Chondrocyte (in vitro differentiated cells): ENCODE measurements at regions not wholly inside any gene's neighbourhood (a gene's known extent, or its start where the extent isn't known, plus 50 kb on each side); places are given as distances from the start of the nearest gene placed in this dataset.

Experiments used
- DNase-seq: peaks from one replicate; pipeline ENCODE4 v3.0.0; 2021; ENCODE audit warnings: mixed read lengths, low spot score
- H3K27ac Mint-ChIP-seq: one replicate; pipeline ENCODE4 v1.8.0; 2021; ENCODE audit warnings: mild to moderate bottlenecking, moderate library complexity, mixed read lengths; ENCODE audit not compliant: unreplicated experiment
- H3K27me3 Mint-ChIP-seq: 2 replicates; pipeline ENCODE4 v1.8.0; 2021; ENCODE audit warnings: low read depth, mixed read lengths
- H3K36me3 Mint-ChIP-seq: 2 replicates; pipeline ENCODE4 v1.8.0; 2021; ENCODE audit warnings: low read depth, mixed read lengths
- H3K4me1 Mint-ChIP-seq: 2 replicates; pipeline ENCODE4 v1.8.0; 2021; ENCODE audit warnings: low read depth, mild to moderate bottlenecking, mixed read lengths
- H3K4me3 Mint-ChIP-seq: one replicate; pipeline ENCODE4 v1.8.0; 2021; ENCODE audit warnings: mild to moderate bottlenecking, moderate library complexity, mixed read lengths; ENCODE audit not compliant: unreplicated experiment
- H3K9me3 Mint-ChIP-seq: 2 replicates; pipeline ENCODE4 v1.8.0; 2021; ENCODE audit warnings: low read depth, mixed read lengths
- TF ChIP-seq, protein P1 (sequence below): fragments of 200-600 bp; sonication (generic); IDR thresholded peaks from 2 replicates; pipeline ENCODE4 v1.5.0; 2021; ENCODE audit warnings: antibody characterized with exemption, mild to moderate bottlenecking, moderate library complexity

GRCh38 chr2:128600581-128601297 is 282.1 kb upstream of the HS6ST1 start:
- Mint-ChIP-seq H3K36me3 (no peaks in the 10 kb centered on the region), H3K9me3 (no peaks in the 10 kb centered on the region), H3K27ac (no peak overlapping the region), H3K4me3 (no peak overlapping the region), H3K27me3 (no peaks in the 10 kb centered on the region), H3K4me1 (no peaks in the 10 kb centered on the region)
- TF ChIP-seq, protein P1, sequence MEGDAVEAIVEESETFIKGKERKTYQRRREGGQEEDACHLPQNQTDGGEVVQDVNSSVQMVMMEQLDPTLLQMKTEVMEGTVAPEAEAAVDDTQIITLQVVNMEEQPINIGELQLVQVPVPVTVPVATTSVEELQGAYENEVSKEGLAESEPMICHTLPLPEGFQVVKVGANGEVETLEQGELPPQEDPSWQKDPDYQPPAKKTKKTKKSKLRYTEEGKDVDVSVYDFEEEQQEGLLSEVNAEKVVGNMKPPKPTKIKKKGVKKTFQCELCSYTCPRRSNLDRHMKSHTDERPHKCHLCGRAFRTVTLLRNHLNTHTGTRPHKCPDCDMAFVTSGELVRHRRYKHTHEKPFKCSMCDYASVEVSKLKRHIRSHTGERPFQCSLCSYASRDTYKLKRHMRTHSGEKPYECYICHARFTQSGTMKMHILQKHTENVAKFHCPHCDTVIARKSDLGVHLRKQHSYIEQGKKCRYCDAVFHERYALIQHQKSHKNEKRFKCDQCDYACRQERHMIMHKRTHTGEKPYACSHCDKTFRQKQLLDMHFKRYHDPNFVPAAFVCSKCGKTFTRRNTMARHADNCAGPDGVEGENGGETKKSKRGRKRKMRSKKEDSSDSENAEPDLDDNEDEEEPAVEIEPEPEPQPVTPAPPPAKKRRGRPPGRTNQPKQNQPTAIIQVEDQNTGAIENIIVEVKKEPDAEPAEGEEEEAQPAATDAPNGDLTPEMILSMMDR = no peak
- DNase-seq = no peak

GRCh38 chr2:128601298-128602037 is 282.8 kb upstream of the HS6ST1 start:
- Mint-ChIP-seq H3K9me3 (no peaks in the 10 kb centered on the region), H3K36me3 (no peaks in the 10 kb centered on the region), H3K27me3 (no peaks in the 10 kb centered on the region), H3K4me1 (no peaks in the 10 kb centered on the region), H3K27ac (no peak overlapping the region), H3K4me3 (no peak overlapping the region)
- TF ChIP-seq, protein P1 = no peak
- peak; percentile 73 for DNase-seq

GRCh38 chr2:128602038-128602698 is 283.5 kb upstream of the HS6ST1 start:
- TF ChIP-seq, protein P1 = no peak
- Mint-ChIP-seq H3K9me3 (no peaks in the 10 kb centered on the region), H3K4me3 (no peak overlapping the region), H3K27ac (no peak overlapping the region), H3K36me3 (no peaks in the 10 kb centered on the region), H3K27me3 (no peaks in the 10 kb centered on the region), H3K4me1 (no peaks in the 10 kb centered on the region)
- DNase-seq = peak; percentile 66

DNA sequence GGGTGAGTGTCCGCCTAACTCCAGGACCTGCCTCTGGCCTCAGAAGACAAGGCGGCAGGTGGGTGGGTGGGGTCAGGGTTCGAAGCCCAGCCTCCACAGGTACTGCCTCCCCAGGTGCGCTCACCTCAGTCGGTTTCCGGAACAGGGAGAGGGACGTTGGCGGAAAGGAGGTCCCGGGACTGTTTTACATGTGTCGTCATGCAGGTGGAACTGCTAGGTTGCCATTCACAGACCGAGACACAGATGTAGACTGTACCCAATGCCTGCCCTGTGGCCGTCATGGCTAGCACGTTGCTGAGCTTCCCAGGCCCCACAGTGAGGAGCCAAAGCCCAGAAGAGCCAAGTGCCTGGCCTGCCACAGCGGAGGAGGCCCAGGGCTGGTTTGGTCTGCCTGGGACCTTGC is 284.0 kb upstream of the HS6ST1 start:
- TF ChIP-seq, protein P1 = no peak
- DNase-seq = peak; percentile 71
- H3K4me1 Mint-ChIP-seq = no peaks in the 10 kb centered on the region
- no peaks in the 10 kb centered on the region for H3K27me3 Mint-ChIP-seq
- no peaks in the 10 kb centered on the region for H3K9me3 Mint-ChIP-seq
- no peak overlapping the region for H3K4me3 Mint-ChIP-seq
- H3K27ac Mint-ChIP-seq = no peak overlapping the region
- H3K36me3 Mint-ChIP-seq = no peaks in the 10 kb centered on the region

- Mint-ChIP-seq H3K4me1 (no peaks in the 10 kb centered on the region), H3K27me3 (no peaks in the 10 kb centered on the region), H3K27ac (no peak overlapping the region), H3K36me3 (no peaks in the 10 kb centered on the region), H3K9me3 (no peaks in the 10 kb centered on the region), H3K4me3 (no peak overlapping the region)
- DNase-seq = peak; percentile 80
- TF ChIP-seq, protein P1 = no peak
Measured at GRCh38 chr2:128603411-128603924, 284.8 kb upstream of the HS6ST1 start.
